ENCODE measurements at regions not wholly inside any gene's neighbourhood (a gene's known extent, or its start where the extent isn't known, plus 50 kb on each side); places are given as distances from the start of the nearest gene placed in this dataset.

DNA sequence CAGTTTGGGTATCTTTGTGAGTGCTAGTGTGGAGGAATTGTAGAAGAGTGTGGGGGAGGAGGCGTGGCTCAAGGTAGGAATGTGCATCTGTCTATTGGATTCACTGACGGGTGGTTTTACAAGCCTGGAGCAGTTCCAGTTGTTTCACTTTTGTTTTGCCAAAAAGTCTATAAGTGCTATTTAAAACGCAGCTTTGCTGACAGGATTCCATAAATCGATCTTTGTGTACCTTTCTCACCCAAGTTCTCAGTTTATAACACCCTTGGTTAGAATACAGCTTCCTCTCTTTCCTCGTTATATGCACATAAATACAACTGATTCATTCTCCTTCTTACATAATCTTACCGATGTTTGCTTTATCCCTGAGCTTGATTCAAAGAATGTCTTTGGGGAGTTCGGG, 123.2 kb upstream of the UBE2E2 start:
- H2BK5ac ChIP-seq (ENCODE audit: low read length) = no peak overlapping the region
- no peak overlapping the region for H3K14ac ChIP-seq (ENCODE audit: low read length)
- H4K91ac ChIP-seq (ENCODE audit: low read depth, low read length, poor library complexity) = no peak overlapping the region
- H3K18ac ChIP-seq (ENCODE audit: low read length) = no peak overlapping the region
- no peak overlapping the region for H2BK120ac ChIP-seq (ENCODE audit: low read depth, low read length)
- no peak overlapping the region for H3K4me3 ChIP-seq (ENCODE audit: low read length in 2 of 2)
- H3K9me3 ChIP-seq (replicated peaks in 1 of 2; ENCODE audit: control insufficient read depth in 2 of 2, insufficient read depth in 1 of 2, low read depth in 1 of 2, low read length in 2 of 2) = no peaks in the 10 kb centered on the region
- no peak overlapping the region for H2AK5ac ChIP-seq (ENCODE audit: low read depth, low read length)
- no peak overlapping the region for H2BK12ac ChIP-seq (ENCODE audit: low read length)
- H4K8ac ChIP-seq (ENCODE audit: low read depth, low read length) = no peak overlapping the region
- WGBS, 2 donors (ENCODE audit: extremely low coverage in 2 of 2, insufficient read length in 2 of 2, insufficient replicate concordance in 1 of 2) = no CpG with 5 or more reads among the region's 7 CpGs
- H3K27ac ChIP-seq (replicated peaks; ENCODE audit: low read length) = no peak overlapping the region
- H3K9ac ChIP-seq (ENCODE audit: low read depth, low read length, poor library complexity) = no peak overlapping the region
- H3K27me3 ChIP-seq (ENCODE audit: control insufficient read depth in 3 of 3, insufficient read depth in 3 of 3, low read depth in 1 of 3, low read length in 3 of 3) = no peaks in the 10 kb centered on the region
- H3K36me3 ChIP-seq (replicated peaks in 1 of 2; ENCODE audit: control insufficient read depth in 2 of 2, insufficient read depth in 2 of 2, low read length in 2 of 2) = no peaks in the 10 kb centered on the region
- no peak for DNase-seq (ENCODE audit: low spot score)
- H2AFZ ChIP-seq (ENCODE audit: low read length) = no peak overlapping the region
- H2BK15ac ChIP-seq (ENCODE audit: low read length) = no peak overlapping the region
- H3K79me1 ChIP-seq (ENCODE audit: low read depth, low read length) = no peaks in the 10 kb centered on the region
- no peaks in the 10 kb centered on the region for H3K4me1 ChIP-seq (ENCODE audit: control insufficient read depth in 2 of 2, insufficient read depth in 1 of 2, low read depth in 1 of 2, low read length in 2 of 2)
- no peak overlapping the region for H3K4me2 ChIP-seq (ENCODE audit: insufficient read depth, low read length, poor library complexity, severe bottlenecking)
- no peak overlapping the region for H3K4ac ChIP-seq (ENCODE audit: low read length)
- H3K23ac ChIP-seq (ENCODE audit: low read depth, low read length, poor library complexity) = no peak overlapping the region

DNA sequence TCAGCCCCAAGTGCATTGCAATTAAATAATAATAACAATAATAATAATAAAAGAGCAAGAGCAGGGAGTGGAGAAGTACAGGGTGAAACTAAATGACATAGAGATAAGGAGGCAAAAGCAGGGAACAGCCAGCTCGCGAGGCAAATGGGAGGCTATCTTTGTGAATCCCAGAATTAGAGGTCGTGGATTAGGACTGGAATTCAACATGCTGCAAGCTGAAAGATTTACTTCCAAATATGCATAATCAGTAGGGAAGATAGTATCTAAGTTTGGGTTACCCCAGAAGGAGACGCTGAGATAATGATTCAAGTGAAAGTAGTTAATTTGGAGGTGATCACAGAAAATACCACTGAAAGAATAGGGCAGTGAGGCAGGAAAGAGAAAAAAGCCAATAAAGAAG, 119.4 kb upstream of the UBE2E2 start:
- Histone ChIP-seq H3K23ac (ENCODE audit: low read depth, low read length, poor library complexity) (no peak overlapping the region), H2BK120ac (ENCODE audit: low read depth, low read length) (no peak overlapping the region), H3K79me1 (ENCODE audit: low read depth, low read length) (no peaks in the 10 kb centered on the region), H3K4me1 (ENCODE audit: control insufficient read depth in 2 of 2, insufficient read depth in 1 of 2, low read depth in 1 of 2, low read length in 2 of 2) (peaks cover 0 to 4% of the 10 kb centered on the region in 2 donors), H3K27ac (replicated peaks; ENCODE audit: low read length) (no peak overlapping the region), H3K4ac (ENCODE audit: low read length) (no peak overlapping the region), H3K9ac (ENCODE audit: low read depth, low read length, poor library complexity) (no peak overlapping the region), H3K36me3 (replicated peaks in 1 of 2; ENCODE audit: control insufficient read depth in 2 of 2, insufficient read depth in 2 of 2, low read length in 2 of 2) (no peaks in the 10 kb centered on the region), H3K9me3 (replicated peaks in 1 of 2; ENCODE audit: control insufficient read depth in 2 of 2, insufficient read depth in 1 of 2, low read depth in 1 of 2, low read length in 2 of 2) (no peaks in the 10 kb centered on the region), H4K8ac (ENCODE audit: low read depth, low read length) (no peak overlapping the region), H4K91ac (ENCODE audit: low read depth, low read length, poor library complexity) (no peak overlapping the region), H2BK12ac (ENCODE audit: low read length) (no peak overlapping the region), H3K27me3 (ENCODE audit: control insufficient read depth in 3 of 3, insufficient read depth in 3 of 3, low read depth in 1 of 3, low read length in 3 of 3) (no peaks in the 10 kb centered on the region), H3K18ac (ENCODE audit: low read length) (no peak overlapping the region), H3K4me3 (ENCODE audit: low read length in 2 of 2) (no peak overlapping the region), H2AK5ac (ENCODE audit: low read depth, low read length) (no peak overlapping the region), H3K14ac (ENCODE audit: low read length) (no peak overlapping the region), H2AFZ (ENCODE audit: low read length) (no peak overlapping the region), H2BK5ac (ENCODE audit: low read length) (no peak overlapping the region), H3K4me2 (ENCODE audit: insufficient read depth, low read length, poor library complexity, severe bottlenecking) (no peak overlapping the region), H2BK15ac (ENCODE audit: low read length) (no peak overlapping the region)
- whole genome bisulfite sequencing, 2 donors (ENCODE audit: extremely low coverage in 2 of 2, insufficient read length in 2 of 2, insufficient replicate concordance in 1 of 2) = no CpG with 5 or more reads among the region's 4 CpGs
- DNase-seq (ENCODE audit: low spot score) = no peak

DNA sequence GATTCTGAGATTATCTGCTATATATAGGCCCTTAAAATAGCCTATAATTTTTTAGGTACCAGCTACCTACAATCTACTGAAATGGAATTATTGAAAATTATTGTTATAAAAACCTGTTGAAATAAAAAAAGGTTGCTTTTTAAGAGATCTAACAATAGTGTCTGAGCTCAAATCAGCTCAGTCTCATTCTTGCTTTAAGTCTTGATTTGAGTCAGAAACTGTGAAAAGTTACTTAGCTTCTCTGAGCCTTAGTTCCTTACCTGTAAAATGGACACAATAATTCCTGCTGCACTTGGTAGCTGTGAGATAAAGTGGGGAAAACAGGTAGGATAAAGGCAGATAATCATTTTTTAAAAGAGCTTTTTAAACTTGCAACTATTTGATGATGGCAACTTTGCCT, 118.8 kb upstream of the UBE2E2 start:
- H2BK5ac ChIP-seq (ENCODE audit: low read length) = no peak overlapping the region
- no peak overlapping the region for H4K8ac ChIP-seq (ENCODE audit: low read depth, low read length)
- no peaks in the 10 kb centered on the region for H3K9me3 ChIP-seq (replicated peaks in 1 of 2; ENCODE audit: control insufficient read depth in 2 of 2, insufficient read depth in 1 of 2, low read depth in 1 of 2, low read length in 2 of 2)
- H3K9ac ChIP-seq (ENCODE audit: low read depth, low read length, poor library complexity) = no peak overlapping the region
- H2AK5ac ChIP-seq (ENCODE audit: low read depth, low read length) = no peak overlapping the region
- no peak overlapping the region for H2BK120ac ChIP-seq (ENCODE audit: low read depth, low read length)
- H2AFZ ChIP-seq (ENCODE audit: low read length) = no peak overlapping the region
- H2BK12ac ChIP-seq (ENCODE audit: low read length) = no peak overlapping the region
- no peak overlapping the region for H3K23ac ChIP-seq (ENCODE audit: low read depth, low read length, poor library complexity)
- H3K4me2 ChIP-seq (ENCODE audit: insufficient read depth, low read length, poor library complexity, severe bottlenecking) = no peak overlapping the region
- no peaks in the 10 kb centered on the region for H3K36me3 ChIP-seq (replicated peaks in 1 of 2; ENCODE audit: control insufficient read depth in 2 of 2, insufficient read depth in 2 of 2, low read length in 2 of 2)
- H3K4me3 ChIP-seq (ENCODE audit: low read length in 2 of 2) = no peak overlapping the region
- no peak overlapping the region for H3K27ac ChIP-seq (replicated peaks; ENCODE audit: low read length)
- H3K79me1 ChIP-seq (ENCODE audit: low read depth, low read length) = no peaks in the 10 kb centered on the region
- no peak overlapping the region for H3K18ac ChIP-seq (ENCODE audit: low read length)
- no peak overlapping the region for H4K91ac ChIP-seq (ENCODE audit: low read depth, low read length, poor library complexity)
- H3K14ac ChIP-seq (ENCODE audit: low read length) = no peak overlapping the region
- H3K27me3 ChIP-seq (ENCODE audit: control insufficient read depth in 3 of 3, insufficient read depth in 3 of 3, low read depth in 1 of 3, low read length in 3 of 3) = no peaks in the 10 kb centered on the region
- H3K4ac ChIP-seq (ENCODE audit: low read length) = no peak overlapping the region
- DNase-seq (ENCODE audit: low spot score) = no peak
- H3K4me1 ChIP-seq (ENCODE audit: control insufficient read depth in 2 of 2, insufficient read depth in 1 of 2, low read depth in 1 of 2, low read length in 2 of 2) = peaks cover 0 to 4% of the 10 kb centered on the region in 2 donors
- no peak overlapping the region for H2BK15ac ChIP-seq (ENCODE audit: low read length)

DNA sequence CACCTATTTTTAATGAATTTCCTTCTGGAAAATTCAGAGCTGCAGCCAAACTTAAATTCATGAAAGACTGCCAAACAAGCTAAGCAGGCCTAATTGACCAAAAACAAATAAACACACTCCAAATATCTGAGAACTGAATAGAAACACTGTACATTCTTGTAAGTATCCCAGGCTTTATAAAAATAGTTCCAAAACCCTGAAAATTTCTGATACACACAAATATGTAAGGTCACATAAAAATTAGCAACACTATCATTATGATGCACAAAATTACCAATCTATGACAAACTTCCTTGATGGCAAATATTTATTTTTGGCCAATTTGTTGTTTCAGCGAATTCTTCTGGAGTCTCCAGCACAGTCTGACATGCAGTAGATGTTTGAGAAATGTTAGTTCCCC, 117.9 kb upstream of the UBE2E2 start:
- no peak overlapping the region for H3K4me3 ChIP-seq (ENCODE audit: low read length in 2 of 2)

More for the DNA sequence above, 117.9 kb upstream of the UBE2E2 start:
- Histone ChIP-seq H3K79me1 (ENCODE audit: low read depth, low read length) (no peaks in the 10 kb centered on the region), H3K4me1 (ENCODE audit: control insufficient read depth in 2 of 2, insufficient read depth in 1 of 2, low read depth in 1 of 2, low read length in 2 of 2) (peaks cover 0 to 4% of the 10 kb centered on the region in 2 donors), H2AK5ac (ENCODE audit: low read depth, low read length) (no peak overlapping the region), H3K9me3 (replicated peaks in 1 of 2; ENCODE audit: control insufficient read depth in 2 of 2, insufficient read depth in 1 of 2, low read depth in 1 of 2, low read length in 2 of 2) (no peaks in the 10 kb centered on the region), H3K9ac (ENCODE audit: low read depth, low read length, poor library complexity) (no peak overlapping the region), H3K36me3 (replicated peaks in 1 of 2; ENCODE audit: control insufficient read depth in 2 of 2, insufficient read depth in 2 of 2, low read length in 2 of 2) (no peaks in the 10 kb centered on the region), H3K23ac (ENCODE audit: low read depth, low read length, poor library complexity) (no peak overlapping the region), H3K27ac (replicated peaks; ENCODE audit: low read length) (no peak overlapping the region), H2AFZ (ENCODE audit: low read length) (no peak overlapping the region), H3K27me3 (ENCODE audit: control insufficient read depth in 3 of 3, insufficient read depth in 3 of 3, low read depth in 1 of 3, low read length in 3 of 3) (no peaks in the 10 kb centered on the region), H4K91ac (ENCODE audit: low read depth, low read length, poor library complexity) (no peak overlapping the region), H2BK12ac (ENCODE audit: low read length) (no peak overlapping the region), H4K8ac (ENCODE audit: low read depth, low read length) (no peak overlapping the region), H3K4ac (ENCODE audit: low read length) (no peak overlapping the region), H2BK120ac (ENCODE audit: low read depth, low read length) (no peak overlapping the region), H3K14ac (ENCODE audit: low read length) (no peak overlapping the region), H3K4me2 (ENCODE audit: insufficient read depth, low read length, poor library complexity, severe bottlenecking) (no peak overlapping the region), H2BK5ac (ENCODE audit: low read length) (no peak overlapping the region), H3K18ac (ENCODE audit: low read length) (no peak overlapping the region), H2BK15ac (ENCODE audit: low read length) (no peak overlapping the region)
- DNase-seq (ENCODE audit: low spot score) = no peak
- WGBS, 2 donors (ENCODE audit: extremely low coverage in 2 of 2, insufficient read length in 2 of 2, insufficient replicate concordance in 1 of 2) = no CpG with 5 or more reads among the region's 1 CpG
